GM23248 (cell line): ENCODE measurements at regions not wholly inside any gene's neighbourhood (a gene's known extent, or its start where the extent isn't known, plus 50 kb on each side); places are given as distances from the start of the nearest gene placed in this dataset.

Source experiments
- EZH2 ChIP-seq: fragments of 200-600 bp; sonication (generic); IDR thresholded peaks from 2 replicates; pipeline ENCODE4 v1.6.1; 2018; ENCODE audit warnings: antibody characterized with exemption, mild to moderate bottlenecking; ENCODE audit not compliant: insufficient read depth, poor library complexity, severe bottlenecking
- EZH2phosphoT487 ChIP-seq: fragments of 200-600 bp; sonication (generic); IDR thresholded peaks from 2 replicates; pipeline ENCODE4 v1.6.1; 2018; ENCODE audit warnings: antibody characterized with exemption, moderate library complexity, mild to moderate bottlenecking, low read depth; ENCODE audit not compliant: insufficient read depth

DNA sequence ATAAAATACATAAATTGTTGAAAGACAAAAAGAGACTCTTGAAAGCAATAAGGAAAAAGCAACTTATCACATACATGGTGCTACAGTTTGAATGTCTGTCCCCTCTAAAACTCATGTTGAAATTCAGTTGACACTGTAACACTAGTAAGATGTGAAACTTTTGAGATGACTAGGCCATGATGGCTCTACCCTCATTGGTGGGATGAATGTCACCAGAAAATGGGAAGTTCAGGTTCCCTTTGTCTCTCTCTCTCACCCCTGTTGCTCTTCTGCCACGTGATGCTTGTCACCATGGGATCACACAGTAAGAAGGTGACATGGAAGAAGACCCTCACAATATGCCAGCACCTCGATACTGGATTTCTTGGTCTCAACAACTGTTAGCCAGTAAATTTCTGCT, 50.3 kb upstream of the SPTLC1 start:
- TF ChIP-seq EZH2 (no peak), EZH2phosphoT487 (no peak)
